Sigmoid colon (tissue), 4 donors: ENCODE measurements at regions not wholly inside any gene's neighbourhood (a gene's known extent, or its start where the extent isn't known, plus 50 kb on each side); places are given as distances from the start of the nearest gene placed in this dataset.

Source experiments
- CTCF ChIP-seq, 4 experiments: fragments of 450-650 bp in 3 of 4; fragments of 200-600 bp in 1 of 4; IDR thresholded peaks; one replicate each; pipeline ENCODE4 v1.5.1; 2016 to 2019; ENCODE audit warnings: antibody characterized with exemption in 4 of 4, mild to moderate bottlenecking in 3 of 4, moderate library complexity in 2 of 4
- EP300 ChIP-seq, 4 donors: sonication (generic); formaldehyde crosslinking; IDR thresholded peaks; one replicate each; pipeline ENCODE4 v1.6.1; 2017; ENCODE audit warnings: antibody characterized with exemption in 4 of 4
- POLR2A ChIP-seq, 2 donors: fragments of 450-650 bp; IDR thresholded peaks; one replicate each; pipeline ENCODE4 v1.6.1; 2016; ENCODE audit warnings: antibody characterized with exemption in 2 of 2, mild to moderate bottlenecking in 2 of 2, moderate library complexity in 2 of 2
- POLR2AphosphoS5 ChIP-seq, 4 donors: sonication (generic); formaldehyde crosslinking; IDR thresholded peaks; one replicate each; pipeline ENCODE4 v1.6.1; 2017; ENCODE audit warnings: antibody characterized with exemption in 4 of 4

GRCh38 chr3:20811631-20812030, 625.6 kb upstream of the SGO1 start:
- TF ChIP-seq CTCF (IDR thresholded peaks at IDR 0.05) (no peak), POLR2A (IDR thresholded peaks at IDR 0.05) (no peak), POLR2AphosphoS5 (IDR thresholded peaks at IDR 0.05) (no peak), EP300 (IDR thresholded peaks at IDR 0.05) (no peak)
